Neural progenitor cell (in vitro differentiated cells): ENCODE measurements at regions not wholly inside any gene's neighbourhood (a gene's known extent, or its start where the extent isn't known, plus 50 kb on each side); places are given as distances from the start of the nearest gene placed in this dataset.

ENCODE experiments used
- DNase-seq: peaks from one replicate; pipeline ENCODE4 v3.0.0-alpha.2; 2016; ENCODE audit warnings: low spot score
- H2AFZ ChIP-seq: fragments of 200-600 bp; sonication (generic); replicated peaks from 2 replicates; pipeline ENCODE4 v1.6.1; 2016; ENCODE audit warnings: antibody characterized with exemption
- H3F3A ChIP-seq: fragments of 200-600 bp; sonication (generic); 2 replicates; pipeline ENCODE4 v1.6.1; 2016; ENCODE audit warnings: antibody characterized with exemption, low read depth
- H3K27ac ChIP-seq: fragments of 200-600 bp; sonication (generic); 2 replicates; pipeline ENCODE4 v1.5.1; 2016; ENCODE audit warnings: mild to moderate bottlenecking
- H3K27me3 ChIP-seq: fragments of 200-600 bp; sonication (generic); 2 replicates; pipeline ENCODE4 v1.6.1; 2016; ENCODE audit warnings: mild to moderate bottlenecking, moderate library complexity
- H3K36me3 ChIP-seq: fragments of 200-600 bp; sonication (generic); 2 replicates; pipeline ENCODE4 v1.5.1; 2016
- H3K4me1 ChIP-seq: fragments of 200-600 bp; sonication (generic); 2 replicates; pipeline ENCODE4 v1.6.1; 2016; ENCODE audit warnings: mixed run types
- H3K4me2 ChIP-seq: fragments of 200-600 bp; sonication (generic); 2 replicates; pipeline ENCODE4 v1.6.1; 2016
- H3K4me3 ChIP-seq: fragments of 200-600 bp; sonication (generic); 2 replicates; pipeline ENCODE4 v1.5.1; 2016
- H3K79me2 ChIP-seq: fragments of 200-600 bp; sonication (generic); 2 replicates; pipeline ENCODE4 v1.6.1; 2016; ENCODE audit warnings: low read depth
- H3K9ac ChIP-seq: fragments of 200-600 bp; sonication (generic); 2 replicates; pipeline ENCODE4 v1.6.1; 2016
- H3K9me3 ChIP-seq: fragments of 200-600 bp; sonication (generic); 2 replicates; pipeline ENCODE4 v1.5.1; 2016; ENCODE audit warnings: low read depth
- H4K20me1 ChIP-seq: fragments of 200-600 bp; sonication (generic); 2 replicates; pipeline ENCODE4 v1.6.1; 2016; ENCODE audit warnings: low read depth
- H3K27ac Mint-ChIP-seq: 3 replicates; pipeline ENCODE4 v1.8.0; 2021; ENCODE audit warnings: mixed read lengths
- H3K27me3 Mint-ChIP-seq: 2 replicates; pipeline ENCODE4 v1.8.0; 2022; ENCODE audit warnings: low read depth, mild to moderate bottlenecking, inconsistent platforms, moderate library complexity, mixed read lengths; ENCODE audit not compliant: insufficient read depth
- H3K36me3 Mint-ChIP-seq: 3 replicates; pipeline ENCODE4 v1.8.0; 2021; ENCODE audit warnings: mixed read lengths
- H3K4me1 Mint-ChIP-seq: 3 replicates; pipeline ENCODE4 v1.8.0; 2021; ENCODE audit warnings: mixed read lengths
- H3K4me3 Mint-ChIP-seq: 3 replicates; pipeline ENCODE4 v1.8.0; 2021; ENCODE audit warnings: mild to moderate bottlenecking, moderate library complexity, mixed read lengths
- H3K9me3 Mint-ChIP-seq: 3 replicates; pipeline ENCODE4 v1.8.0; 2020; ENCODE audit warnings: mixed read lengths
- CTCF ChIP-seq: fragments of 200-600 bp; sonication (generic); IDR thresholded peaks from 2 replicates; pipeline ENCODE4 v1.5.1; 2017; ENCODE audit warnings: antibody characterized with exemption, mild to moderate bottlenecking
- EZH2 ChIP-seq: fragments of 200-600 bp; sonication (generic); IDR thresholded peaks from 2 replicates; pipeline ENCODE4 v1.6.1; 2017; ENCODE audit warnings: antibody characterized with exemption, mild to moderate bottlenecking, moderate library complexity
- EZH2phosphoT487 ChIP-seq: fragments of 200-600 bp; sonication (generic); IDR thresholded peaks from 2 replicates; pipeline ENCODE4 v1.6.1; 2017; ENCODE audit warnings: antibody characterized with exemption

- H4K20me1 ChIP-seq = no peaks in the 10 kb centered on the region
- H3F3A ChIP-seq = no peaks in the 10 kb centered on the region
- no peaks in the 10 kb centered on the region for H3K4me1 Mint-ChIP-seq
- H3K27me3 Mint-ChIP-seq = no peaks in the 10 kb centered on the region
- no peaks in the 10 kb centered on the region for H3K79me2 ChIP-seq
- H3K9me3 ChIP-seq = no peaks in the 10 kb centered on the region
- H3K27ac ChIP-seq = no peak overlapping the region
- no peak overlapping the region for H3K4me3 Mint-ChIP-seq
- no peak overlapping the region for H3K9ac ChIP-seq
- H3K9me3 Mint-ChIP-seq = peaks cover 3% of the 10 kb centered on the region
- no peaks in the 10 kb centered on the region for H3K27me3 ChIP-seq
- no peak for DNase-seq
- no peak overlapping the region for H3K4me2 ChIP-seq
- H3K4me3 ChIP-seq = no peak overlapping the region
- no peak overlapping the region for H3K27ac Mint-ChIP-seq
- no peaks in the 10 kb centered on the region for H3K36me3 Mint-ChIP-seq
- H2AFZ ChIP-seq = no peak overlapping the region
- no peaks in the 10 kb centered on the region for H3K36me3 ChIP-seq
- no peaks in the 10 kb centered on the region for H3K4me1 ChIP-seq
- no peak for TF ChIP-seq CTCF
- TF ChIP-seq EZH2phosphoT487 = no peak
- no peak for TF ChIP-seq EZH2
Measured at GRCh38 chr4:27717431-27717755, 856.8 kb downstream of the STIM2 start.

- Histone ChIP-seq H2AFZ (no peak overlapping the region), H3K27me3 (no peaks in the 10 kb centered on the region), H3K4me1 (no peaks in the 10 kb centered on the region), H3K4me3 (no peak overlapping the region), H4K20me1 (no peaks in the 10 kb centered on the region), H3K9me3 (no peaks in the 10 kb centered on the region), H3F3A (no peaks in the 10 kb centered on the region), H3K4me2 (no peak overlapping the region), H3K27ac (no peak overlapping the region), H3K79me2 (no peaks in the 10 kb centered on the region), H3K9ac (no peak overlapping the region), H3K36me3 (no peaks in the 10 kb centered on the region)
- no peak for DNase-seq
- Mint-ChIP-seq H3K4me3 (no peak overlapping the region), H3K9me3 (peaks cover 3% of the 10 kb centered on the region), H3K36me3 (no peaks in the 10 kb centered on the region), H3K27ac (no peak overlapping the region), H3K27me3 (no peaks in the 10 kb centered on the region), H3K4me1 (no peaks in the 10 kb centered on the region)
- no peak for TF ChIP-seq EZH2phosphoT487
- TF ChIP-seq CTCF = no peak
- TF ChIP-seq EZH2 = no peak
Measured at GRCh38 chr4:27720010-27720766, 859.5 kb downstream of the STIM2 start.

GRCh38 chr4:27721193-27721592 is 860.6 kb downstream of the STIM2 start:
- Mint-ChIP-seq H3K9me3 (peaks cover 3% of the 10 kb centered on the region), H3K4me1 (no peaks in the 10 kb centered on the region), H3K27me3 (no peaks in the 10 kb centered on the region), H3K4me3 (no peak overlapping the region), H3K36me3 (no peaks in the 10 kb centered on the region), H3K27ac (no peak overlapping the region)
- Histone ChIP-seq H4K20me1 (no peaks in the 10 kb centered on the region), H3F3A (no peaks in the 10 kb centered on the region), H3K9me3 (no peaks in the 10 kb centered on the region), H3K9ac (no peak overlapping the region), H3K36me3 (no peaks in the 10 kb centered on the region), H3K4me1 (no peaks in the 10 kb centered on the region), H3K27me3 (no peaks in the 10 kb centered on the region), H3K4me2 (no peak overlapping the region), H3K4me3 (no peak overlapping the region), H2AFZ (no peak overlapping the region), H3K79me2 (no peaks in the 10 kb centered on the region), H3K27ac (no peak overlapping the region)
- DNase-seq = no peak
- TF ChIP-seq CTCF (no peak), EZH2 (no peak), EZH2phosphoT487 (no peak)
